Natural killer cell treated with Interleukin-12 subunit alpha and Interleukin-12 subunit beta and Interleukin-15 and Interleukin-18, amount 100 ng/mL, for 72 hours (primary cell): ENCODE measurements at regions not wholly inside any gene's neighbourhood (a gene's known extent, or its start where the extent isn't known, plus 50 kb on each side); places are given as distances from the start of the nearest gene placed in this dataset.

Experiments used
- ATAC-seq, 2 donors: fragments of 150-1000 bp; cut with Tn5 transposase in 1 of 2; sonication (Bioruptor Pico), chemical (Tn5 transposase) in 1 of 2; 2 replicates each; pipeline ENCODE4 v1.10.0; 2021
- DNase-seq: peaks from one replicate; pipeline ENCODE4 v3.0.0; 2022; ENCODE audit warnings: low spot score
- H3K27ac Mint-ChIP-seq, 2 donors: 1 replicate in 1 of 2; 2 replicates in 1 of 2; pipeline ENCODE4 v1.8.0; 2022; ENCODE audit warnings: mixed read lengths in 2 of 2, mild to moderate bottlenecking in 1 of 2, moderate library complexity in 1 of 2
- H3K27me3 Mint-ChIP-seq, 2 donors: 1 replicate in 1 of 2; 2 replicates in 1 of 2; pipeline ENCODE4 v1.8.0; 2022; ENCODE audit warnings: mixed read lengths in 2 of 2
- H3K36me3 Mint-ChIP-seq: one replicate; pipeline ENCODE4 v1.8.0; 2022; ENCODE audit warnings: mixed read lengths
- H3K4me1 Mint-ChIP-seq, 2 donors: 1 replicate in 1 of 2; 2 replicates in 1 of 2; pipeline ENCODE4 v1.8.0; 2022; ENCODE audit warnings: low read depth in 2 of 2, mixed read lengths in 2 of 2, mild to moderate bottlenecking in 1 of 2
- H3K4me3 Mint-ChIP-seq: one replicate; pipeline ENCODE4 v1.8.0; 2022; ENCODE audit warnings: mixed read lengths
- H3K9me3 Mint-ChIP-seq: 2 replicates; pipeline ENCODE4 v1.8.0; 2022; ENCODE audit warnings: mixed read lengths

GRCh38 chr12:115387467-115387901 is 703.5 kb upstream of the TBX3 start:
- no peak for ATAC-seq
- Mint-ChIP-seq H3K36me3 (no peaks in the 10 kb centered on the region), H3K9me3 (peaks cover 5% of the 10 kb centered on the region), H3K27ac (no peak overlapping the region), H3K4me3 (no peak overlapping the region), H3K27me3 (no peaks in the 10 kb centered on the region), H3K4me1 (no peaks in the 10 kb centered on the region)
- no peak for DNase-seq

- Mint-ChIP-seq H3K4me1 (no peaks in the 10 kb centered on the region), H3K27ac (no peak overlapping the region), H3K4me3 (no peak overlapping the region), H3K36me3 (no peaks in the 10 kb centered on the region), H3K27me3 (no peaks in the 10 kb centered on the region), H3K9me3 (peaks cover 5% of the 10 kb centered on the region)
- no peak for DNase-seq
- no peak for ATAC-seq
Observed at GRCh38 chr12:115386946-115387345, 703.0 kb upstream of the TBX3 start.

GRCh38 chr12:115385141-115385540 is 701.2 kb upstream of the TBX3 start:
- Mint-ChIP-seq H3K27me3 (no peaks in the 10 kb centered on the region), H3K9me3 (peaks cover 5% of the 10 kb centered on the region), H3K4me1 (no peaks in the 10 kb centered on the region), H3K4me3 (no peak overlapping the region), H3K36me3 (no peaks in the 10 kb centered on the region), H3K27ac (no peak overlapping the region)
- DNase-seq (no peak), ATAC-seq (no peak)

GRCh38 chr12:115384391-115384790 is 700.4 kb upstream of the TBX3 start:
- Mint-ChIP-seq H3K27me3 (no peaks in the 10 kb centered on the region), H3K27ac (no peak overlapping the region), H3K4me1 (no peaks in the 10 kb centered on the region), H3K9me3 (peaks cover 2% of the 10 kb centered on the region), H3K36me3 (no peaks in the 10 kb centered on the region), H3K4me3 (no peak overlapping the region)
- no peak for ATAC-seq
- DNase-seq = no peak

- Mint-ChIP-seq H3K27me3 (no peaks in the 10 kb centered on the region), H3K4me1 (no peaks in the 10 kb centered on the region), H3K4me3 (no peak overlapping the region), H3K9me3 (peaks cover 2% of the 10 kb centered on the region), H3K36me3 (no peaks in the 10 kb centered on the region), H3K27ac (no peak overlapping the region)
- DNase-seq (no peak), ATAC-seq (no peak)
Observed at GRCh38 chr12:115383668-115384067, 699.7 kb upstream of the TBX3 start.

- H3K27ac Mint-ChIP-seq = no peak overlapping the region
- no peak for ATAC-seq
- H3K9me3 Mint-ChIP-seq = peaks cover 2% of the 10 kb centered on the region
- H3K4me1 Mint-ChIP-seq = no peaks in the 10 kb centered on the region
- H3K4me3 Mint-ChIP-seq = no peak overlapping the region
- DNase-seq = no peak
- H3K36me3 Mint-ChIP-seq = no peaks in the 10 kb centered on the region
- no peaks in the 10 kb centered on the region for H3K27me3 Mint-ChIP-seq
Observed at GRCh38 chr12:115382681-115383080, 698.7 kb upstream of the TBX3 start.

- Mint-ChIP-seq H3K4me1 (no peaks in the 10 kb centered on the region), H3K27ac (no peak overlapping the region), H3K36me3 (no peaks in the 10 kb centered on the region), H3K4me3 (no peak overlapping the region), H3K27me3 (no peaks in the 10 kb centered on the region), H3K9me3 (peaks cover 2% of the 10 kb centered on the region)
- ATAC-seq (no peak), DNase-seq (no peak)
Observed at GRCh38 chr12:115380546-115381120, 696.7 kb upstream of the TBX3 start.

GRCh38 chr12:115378291-115378690 is 694.3 kb upstream of the TBX3 start:
- no peak overlapping the region for H3K27ac Mint-ChIP-seq

GRCh38 chr12:115377779-115378178 is 693.8 kb upstream of the TBX3 start:
- H3K36me3 Mint-ChIP-seq = peaks cover 6% of the 10 kb centered on the region
- H3K27ac Mint-ChIP-seq = no peak overlapping the region
- H3K27me3 Mint-ChIP-seq = no peaks in the 10 kb centered on the region
- H3K4me1 Mint-ChIP-seq = no peaks in the 10 kb centered on the region
- ATAC-seq (no peak), DNase-seq (no peak)
- H3K9me3 Mint-ChIP-seq = peaks cover 4% of the 10 kb centered on the region
- H3K4me3 Mint-ChIP-seq = no peak overlapping the region

More at GRCh38 chr12:115378291-115378690, 694.3 kb upstream of the TBX3 start:
- no peak overlapping the region for H3K4me3 Mint-ChIP-seq
- no peaks in the 10 kb centered on the region for H3K4me1 Mint-ChIP-seq
- no peak for DNase-seq
- ATAC-seq = no peak
- H3K27me3 Mint-ChIP-seq = no peaks in the 10 kb centered on the region
- H3K36me3 Mint-ChIP-seq = peaks cover 6% of the 10 kb centered on the region
- H3K9me3 Mint-ChIP-seq = peaks cover 5% of the 10 kb centered on the region

GRCh38 chr12:115377230-115377629 is 693.3 kb upstream of the TBX3 start:
- Mint-ChIP-seq H3K9me3 (peaks cover 8% of the 10 kb centered on the region), H3K27ac (no peak overlapping the region), H3K27me3 (no peaks in the 10 kb centered on the region), H3K4me1 (no peaks in the 10 kb centered on the region), H3K4me3 (no peak overlapping the region), H3K36me3 (peaks cover 6% of the 10 kb centered on the region)
- ATAC-seq (no peak), DNase-seq (no peak)

- peaks cover 8% of the 10 kb centered on the region for H3K9me3 Mint-ChIP-seq
- DNase-seq (no peak), ATAC-seq (no peak)
- peaks cover 6% of the 10 kb centered on the region for H3K36me3 Mint-ChIP-seq
- H3K27ac Mint-ChIP-seq = no peak overlapping the region
- H3K4me1 Mint-ChIP-seq = no peaks in the 10 kb centered on the region
- no peak overlapping the region for H3K4me3 Mint-ChIP-seq
- H3K27me3 Mint-ChIP-seq = no peaks in the 10 kb centered on the region
Observed at GRCh38 chr12:115375186-115375991, 691.4 kb upstream of the TBX3 start.

GRCh38 chr12:115374480-115375185 is 690.7 kb upstream of the TBX3 start:
- peaks cover 6% of the 10 kb centered on the region for H3K36me3 Mint-ChIP-seq
- H3K27ac Mint-ChIP-seq = no peak overlapping the region
- DNase-seq (no peak), ATAC-seq (no peak)
- H3K4me1 Mint-ChIP-seq = no peaks in the 10 kb centered on the region
- peaks cover 8% of the 10 kb centered on the region for H3K9me3 Mint-ChIP-seq
- H3K27me3 Mint-ChIP-seq = no peaks in the 10 kb centered on the region
- no peak overlapping the region for H3K4me3 Mint-ChIP-seq

GRCh38 chr12:115371711-115372110 is 687.7 kb upstream of the TBX3 start:
- Mint-ChIP-seq H3K4me3 (no peak overlapping the region), H3K9me3 (peaks cover 14% of the 10 kb centered on the region), H3K27me3 (no peaks in the 10 kb centered on the region), H3K27ac (no peak overlapping the region), H3K36me3 (peaks cover 6% of the 10 kb centered on the region), H3K4me1 (no peaks in the 10 kb centered on the region)
- DNase-seq (no peak), ATAC-seq (no peak)

GRCh38 chr12:115370650-115371049 is 686.7 kb upstream of the TBX3 start:
- H3K4me1 Mint-ChIP-seq = no peaks in the 10 kb centered on the region
- H3K36me3 Mint-ChIP-seq = peaks cover 6% of the 10 kb centered on the region
- H3K27ac Mint-ChIP-seq = no peak overlapping the region
- H3K4me3 Mint-ChIP-seq = no peak overlapping the region
- ATAC-seq (no peak), DNase-seq (no peak)
- peaks cover 14% of the 10 kb centered on the region for H3K9me3 Mint-ChIP-seq
- H3K27me3 Mint-ChIP-seq = no peaks in the 10 kb centered on the region
